ENCODE measurements at regions not wholly inside any gene's neighbourhood (a gene's known extent, or its start where the extent isn't known, plus 50 kb on each side); places are given as distances from the start of the nearest gene placed in this dataset.

DNA sequence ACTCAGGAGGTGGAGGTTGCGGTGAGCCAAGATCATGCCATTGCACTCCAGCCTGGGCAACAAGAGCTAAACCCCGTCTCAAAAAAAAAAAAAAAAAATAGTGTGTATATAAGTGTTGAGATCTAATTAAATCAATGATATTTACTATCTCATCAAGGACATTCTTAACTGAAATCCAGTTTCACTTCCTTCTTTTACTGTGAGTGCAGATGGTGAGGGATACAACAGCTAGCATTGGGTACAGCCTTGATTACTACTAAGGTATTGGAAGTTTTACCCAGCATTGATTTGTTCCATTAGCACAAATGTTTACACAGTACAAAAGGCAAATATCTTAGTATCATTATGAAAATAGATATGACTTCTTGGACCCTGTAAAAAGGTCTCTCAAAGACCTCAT, 546.6 kb downstream of the KCTD12 start:
- Histone ChIP-seq H3K36me3 (ENCODE audit: control insufficient read depth, insufficient read depth, low read length) (no peaks in the 10 kb centered on the region), H3K27me3 (ENCODE audit: control insufficient read depth, insufficient read depth, low read length) (no peaks in the 10 kb centered on the region), H3K4me3 (ENCODE audit: low read depth, low read length) (no peak overlapping the region)
- DNase-seq (ENCODE audit: low read depth), result no peak
- no peak for FAIRE-seq
- TF ChIP-seq, protein P1, sequence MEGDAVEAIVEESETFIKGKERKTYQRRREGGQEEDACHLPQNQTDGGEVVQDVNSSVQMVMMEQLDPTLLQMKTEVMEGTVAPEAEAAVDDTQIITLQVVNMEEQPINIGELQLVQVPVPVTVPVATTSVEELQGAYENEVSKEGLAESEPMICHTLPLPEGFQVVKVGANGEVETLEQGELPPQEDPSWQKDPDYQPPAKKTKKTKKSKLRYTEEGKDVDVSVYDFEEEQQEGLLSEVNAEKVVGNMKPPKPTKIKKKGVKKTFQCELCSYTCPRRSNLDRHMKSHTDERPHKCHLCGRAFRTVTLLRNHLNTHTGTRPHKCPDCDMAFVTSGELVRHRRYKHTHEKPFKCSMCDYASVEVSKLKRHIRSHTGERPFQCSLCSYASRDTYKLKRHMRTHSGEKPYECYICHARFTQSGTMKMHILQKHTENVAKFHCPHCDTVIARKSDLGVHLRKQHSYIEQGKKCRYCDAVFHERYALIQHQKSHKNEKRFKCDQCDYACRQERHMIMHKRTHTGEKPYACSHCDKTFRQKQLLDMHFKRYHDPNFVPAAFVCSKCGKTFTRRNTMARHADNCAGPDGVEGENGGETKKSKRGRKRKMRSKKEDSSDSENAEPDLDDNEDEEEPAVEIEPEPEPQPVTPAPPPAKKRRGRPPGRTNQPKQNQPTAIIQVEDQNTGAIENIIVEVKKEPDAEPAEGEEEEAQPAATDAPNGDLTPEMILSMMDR (IDR thresholded peaks at IDR 0.05; ENCODE audit: insufficient read depth, low read length, severe bottlenecking), result no peak

- TF ChIP-seq, protein P1 (IDR thresholded peaks at IDR 0.05; ENCODE audit: insufficient read depth, low read length, severe bottlenecking), result no peak
- Histone ChIP-seq H3K27me3 (ENCODE audit: control insufficient read depth, insufficient read depth, low read length) (no peaks in the 10 kb centered on the region), H3K36me3 (ENCODE audit: control insufficient read depth, insufficient read depth, low read length) (no peaks in the 10 kb centered on the region), H3K4me3 (ENCODE audit: low read depth, low read length) (no peak overlapping the region)
- FAIRE-seq (no peak), DNase-seq (ENCODE audit: low read depth) (no peak)
These were observed 548.2 kb downstream of the KCTD12 start for GRCh38 chr13:76338003-76338402.

- DNase-seq (ENCODE audit: low read depth) (no peak), FAIRE-seq (no peak)
- TF ChIP-seq, protein P1 (IDR thresholded peaks at IDR 0.05; ENCODE audit: insufficient read depth, low read length, severe bottlenecking), result no peak
- no peaks in the 10 kb centered on the region for H3K36me3 ChIP-seq (ENCODE audit: control insufficient read depth, insufficient read depth, low read length)
- no peak overlapping the region for H3K4me3 ChIP-seq (ENCODE audit: low read depth, low read length)
- no peaks in the 10 kb centered on the region for H3K27me3 ChIP-seq (ENCODE audit: control insufficient read depth, insufficient read depth, low read length)
These were observed 549.0 kb downstream of the KCTD12 start for GRCh38 chr13:76336889-76337844.

DNA sequence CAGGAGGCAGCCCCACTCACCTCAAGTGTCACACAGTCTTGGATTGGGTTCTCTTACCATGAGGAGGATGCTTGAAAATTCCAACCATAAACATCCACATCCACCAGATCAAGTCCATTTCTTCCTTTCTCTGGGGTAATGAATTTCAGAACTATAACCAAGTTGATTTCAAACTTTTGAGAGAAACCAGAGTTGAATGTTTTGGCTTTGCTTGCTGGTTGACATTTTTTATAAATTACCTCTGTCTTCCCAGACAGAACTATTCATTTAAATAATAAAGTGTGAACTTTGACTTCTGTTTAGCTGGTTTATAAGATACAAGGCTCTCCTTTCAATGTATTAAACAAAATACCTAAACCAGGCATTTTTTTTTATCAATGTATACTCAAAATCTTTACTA, 550.7 kb downstream of the KCTD12 start:
- DNase-seq (ENCODE audit: low read depth), result no peak
- no peaks in the 10 kb centered on the region for H3K27me3 ChIP-seq (ENCODE audit: control insufficient read depth, insufficient read depth, low read length)
- no peak for FAIRE-seq

GRCh38 chr13:76331943-76332712, 554.1 kb downstream of the KCTD12 start:
- no peaks in the 10 kb centered on the region for H3K27me3 ChIP-seq (ENCODE audit: control insufficient read depth, insufficient read depth, low read length)
- TF ChIP-seq, protein P1 (IDR thresholded peaks at IDR 0.05; ENCODE audit: insufficient read depth, low read length, severe bottlenecking), result no peak
- no peak overlapping the region for H3K4me3 ChIP-seq (ENCODE audit: low read depth, low read length)
- no peak for FAIRE-seq
- no peak for DNase-seq (ENCODE audit: low read depth)
- no peaks in the 10 kb centered on the region for H3K36me3 ChIP-seq (ENCODE audit: control insufficient read depth, insufficient read depth, low read length)

More for the DNA sequence above, 550.7 kb downstream of the KCTD12 start:
- H3K4me3 ChIP-seq (ENCODE audit: low read depth, low read length), result no peak overlapping the region
- no peaks in the 10 kb centered on the region for H3K36me3 ChIP-seq (ENCODE audit: control insufficient read depth, insufficient read depth, low read length)
- TF ChIP-seq, protein P1 (IDR thresholded peaks at IDR 0.05; ENCODE audit: insufficient read depth, low read length, severe bottlenecking), result no peak

All from bronchial epithelial cell (primary cell).